OCI-LY7 (cell line): ENCODE measurements at regions not wholly inside any gene's neighbourhood (a gene's known extent, or its start where the extent isn't known, plus 50 kb on each side); places are given as distances from the start of the nearest gene placed in this dataset.

Experiments
- BruUV-seq: library from RNA; stranded (reverse); fragments of 400-500 nt; replicated peaks from 2 replicates; lab custom pipeline; 2021; lab: Mats Ljungman, UMichigan
- CTCF ChIA-PET: fragments of 300-600 bp; sonication (Branson Sonifier 250); formaldehyde crosslinking; loops from one replicate; lab custom pipeline; 2022; ENCODE audit warnings: antibody characterized with exemption; ENCODE audit not compliant: unreplicated experiment; lab: Charles Lee
- POLR2A ChIA-PET: fragments of 300-600 bp; sonication (Branson Sonifier 250); formaldehyde crosslinking; loops from one replicate; lab custom pipeline; 2022; ENCODE audit warnings: antibody characterized with exemption; lab: Charles Lee
- DNase-seq: peaks from one replicate; pipeline ENCODE4 v3.0.0-alpha.2; 2015; ENCODE audit warnings: low spot score
- H2AFZ ChIP-seq: fragments of 200-600 bp; sonication (generic), shearing (Covaris generic); 2 replicates; pipeline ENCODE4 v1.6.1; 2014; ENCODE audit warnings: mild to moderate bottlenecking, antibody characterized with exemption, low read length, moderate library complexity
- H3K27ac ChIP-seq: fragments of 200-600 bp; sonication (generic); 2 replicates; pipeline ENCODE4 v1.5.1; 2014; ENCODE audit warnings: mixed run types, low read depth, mild to moderate bottlenecking, moderate library complexity, low read length, inconsistent platforms; ENCODE audit not compliant: poor library complexity, severe bottlenecking
- H3K36me3 ChIP-seq: fragments of 200-600 bp; sonication (generic); 2 replicates; pipeline ENCODE4 v1.6.1; 2014; ENCODE audit warnings: mild to moderate bottlenecking, antibody characterized with exemption, low read length, moderate library complexity, mixed read lengths; ENCODE audit not compliant: insufficient read depth
- H3K4me1 ChIP-seq: fragments of 200-600 bp; sonication (generic); 2 replicates; pipeline ENCODE4 v1.5.1; 2014; ENCODE audit warnings: mild to moderate bottlenecking, low read length; ENCODE audit not compliant: insufficient read depth, poor library complexity, severe bottlenecking
- H3K4me2 ChIP-seq: fragments of 200-600 bp; sonication (generic); 2 replicates; pipeline ENCODE4 v1.6.1; 2014; ENCODE audit warnings: mild to moderate bottlenecking, low read length
- H3K4me3 ChIP-seq: fragments of 200-600 bp; sonication (generic); 2 replicates; pipeline ENCODE4 v1.5.1; 2014; ENCODE audit warnings: mild to moderate bottlenecking, low read depth, low read length; ENCODE audit not compliant: poor library complexity, severe bottlenecking
- H3K79me2 ChIP-seq: fragments of 200-600 bp; sonication (generic); 2 replicates; pipeline ENCODE4 v1.6.1; 2016; ENCODE audit warnings: low read depth, mild to moderate bottlenecking, low read length, moderate library complexity, mixed read lengths; ENCODE audit not compliant: insufficient read depth
- H3K9me2 ChIP-seq: fragments of 200-600 bp; sonication (generic); 2 replicates; pipeline ENCODE4 v1.6.1; 2016; ENCODE audit warnings: mild to moderate bottlenecking, low read length, mixed read lengths; ENCODE audit not compliant: insufficient read depth
- H3K9me3 ChIP-seq: fragments of 200-600 bp; sonication (generic); 2 replicates; pipeline ENCODE4 v1.6.1; 2014; ENCODE audit warnings: mild to moderate bottlenecking, mixed run types, low read length, mixed read lengths
- H4K20me1 ChIP-seq: fragments of 200-600 bp; sonication (generic); 2 replicates; pipeline ENCODE4 v1.6.1; 2014; ENCODE audit warnings: mild to moderate bottlenecking, antibody characterized with exemption, low read length, moderate library complexity, mixed read lengths; ENCODE audit not compliant: insufficient read depth
- CTCF ChIP-seq: fragments of 200-600 bp; sonication (generic); conservative IDR thresholded peaks from 2 replicates; pipeline ENCODE4 v1.5.1; 2014; ENCODE audit warnings: mild to moderate bottlenecking, antibody characterized with exemption, low read length, moderate library complexity, mixed read lengths
- EZH2phosphoT487 ChIP-seq: fragments of 200-600 bp; sonication (generic); IDR thresholded peaks from 2 replicates; pipeline ENCODE4 v1.6.1; 2018; ENCODE audit warnings: low read depth, borderline replicate concordance, mild to moderate bottlenecking, mixed run types, antibody characterized with exemption, low read length, moderate library complexity, mixed read lengths
- intact Hi-C: fragments of 100-400 bp; cut with micrococcal nuclease; formaldehyde crosslinking; loops from one replicate; pipeline ENCODE4 v1.10.0; 2022; ENCODE audit not compliant: unreplicated experiment

GRCh38 chr1:67572594-67573221, 112.3 kb upstream of the GADD45A start:
- H3K4me1 ChIP-seq = no peaks in the 10 kb centered on the region
- TF ChIP-seq EZH2phosphoT487 (no peak), CTCF (no peak)
- H2AFZ ChIP-seq = no peak overlapping the region
- no peak overlapping the region for H3K4me3 ChIP-seq
- no TSS peak for BruUV-seq
- CTCF ChIA-PET = no interaction called here
- POLR2A ChIA-PET = interaction anchor here (0.8 kb wide), 1 partner anchor 14 kb away, joined by 3 read pairs; no protein-coding TSS in a partner anchor
- no peaks in the 10 kb centered on the region for H3K36me3 ChIP-seq
- H4K20me1 ChIP-seq = no peaks in the 10 kb centered on the region
- no peak overlapping the region for H3K27ac ChIP-seq
- intact Hi-C loops = no loop called here
- no peaks in the 10 kb centered on the region for H3K9me2 ChIP-seq
- no peaks in the 10 kb centered on the region for H3K79me2 ChIP-seq
- no peaks in the 10 kb centered on the region for H3K9me3 ChIP-seq
- no peak overlapping the region for H3K4me2 ChIP-seq
- no peak for DNase-seq

- TF ChIP-seq EZH2phosphoT487 (no peak), CTCF (no peak)
- H3K9me3 ChIP-seq = no peaks in the 10 kb centered on the region
- no peaks in the 10 kb centered on the region for H3K9me2 ChIP-seq
- H4K20me1 ChIP-seq = no peaks in the 10 kb centered on the region
- ChIA-PET CTCF (no interaction called here), POLR2A (interaction anchor here (0.6 to 0.8 kb wide), 2 partner anchors 13 to 294 kb away, joined by 3 to 4 read pairs; no protein-coding TSS in a partner anchor)
- no peaks in the 10 kb centered on the region for H3K36me3 ChIP-seq
- no peaks in the 10 kb centered on the region for H3K79me2 ChIP-seq
- H3K4me2 ChIP-seq = no peak overlapping the region
- no peaks in the 10 kb centered on the region for H3K4me1 ChIP-seq
- H2AFZ ChIP-seq = no peak overlapping the region
- no TSS peak for BruUV-seq
- DNase-seq = no peak
- intact Hi-C loops = no loop called here
- H3K27ac ChIP-seq = no peak overlapping the region
- no peak overlapping the region for H3K4me3 ChIP-seq
These were observed 111.6 kb upstream of the GADD45A start for GRCh38 chr1:67573311-67573872.

GRCh38 chr1:67574221-67574620, 110.8 kb upstream of the GADD45A start:
- Histone ChIP-seq H3K79me2 (no peaks in the 10 kb centered on the region), H3K4me3 (no peak overlapping the region), H3K4me2 (no peak overlapping the region), H4K20me1 (no peaks in the 10 kb centered on the region), H3K27ac (no peak overlapping the region), H3K36me3 (no peaks in the 10 kb centered on the region), H2AFZ (no peak overlapping the region), H3K4me1 (no peaks in the 10 kb centered on the region), H3K9me3 (no peaks in the 10 kb centered on the region), H3K9me2 (no peaks in the 10 kb centered on the region)
- ChIA-PET CTCF (no interaction called here), POLR2A (no interaction called here)
- intact Hi-C loops = no loop called here
- DNase-seq = no peak
- BruUV-seq = no TSS peak
- TF ChIP-seq CTCF (no peak), EZH2phosphoT487 (no peak)
